ENCODE measurements at regions not wholly inside any gene's neighbourhood (a gene's known extent, or its start where the extent isn't known, plus 50 kb on each side); places are given as distances from the start of the nearest gene placed in this dataset.
A peak's percentile ranks its signal among the peaks of the same experiment; 100 is the strongest.
"Not testable (repeated sequence)": the region's sequence is repeated elsewhere in the genome, so short reads cannot be mapped to it uniquely, and the experiment has no call there.

DNA sequence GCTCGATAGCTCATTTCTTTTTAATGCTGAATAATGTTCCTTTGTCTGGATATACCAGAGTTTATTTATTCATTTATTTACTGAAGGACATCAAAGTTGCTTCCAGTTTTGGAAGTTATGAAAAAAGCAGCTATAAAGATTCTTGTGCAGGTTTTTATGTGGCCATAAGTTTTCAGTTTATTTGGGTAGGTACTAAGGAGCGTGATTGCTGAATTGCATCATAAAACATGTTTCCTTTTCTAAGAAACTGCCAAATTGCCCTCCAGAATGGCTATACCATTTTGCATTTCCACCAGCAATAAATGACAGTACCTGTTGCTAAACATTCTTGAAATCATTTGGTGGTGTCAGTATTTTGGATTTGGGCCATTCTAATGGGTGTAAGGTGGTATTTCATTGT is 1067.7 kb upstream of the SPRY2 start:
- DNase-seq = no peak

DNA sequence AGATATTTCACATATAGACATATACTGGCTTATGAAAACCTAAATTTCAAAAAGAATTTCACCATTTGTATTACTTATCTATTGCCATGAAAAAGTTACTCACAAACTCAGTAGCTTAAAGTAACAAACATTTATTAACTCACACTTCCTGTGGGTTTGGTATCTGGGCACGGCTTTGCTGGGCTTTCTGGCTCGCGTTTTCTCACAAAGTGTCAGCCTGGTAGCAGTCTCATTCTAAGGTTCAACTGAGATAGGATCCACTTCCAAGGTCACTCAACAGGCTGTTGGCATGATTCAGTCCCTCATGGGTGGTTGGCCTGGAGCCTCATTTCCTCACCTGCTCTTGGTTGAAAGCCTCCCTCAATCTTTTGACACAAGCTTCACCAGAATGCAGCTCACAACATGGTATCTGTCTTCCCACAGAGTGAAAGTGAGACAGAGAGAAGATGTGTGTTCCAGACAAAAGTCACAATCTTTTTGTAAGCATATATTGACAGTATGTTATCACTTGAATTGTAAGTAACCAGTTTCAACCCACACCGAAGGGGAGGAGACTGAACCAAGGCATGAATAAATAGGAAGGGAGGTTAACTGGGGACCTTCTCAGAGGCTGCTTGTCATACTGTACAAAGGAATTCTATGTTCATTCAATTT is 1065.8 kb upstream of the SPRY2 start:
- no peak for DNase-seq

DNA sequence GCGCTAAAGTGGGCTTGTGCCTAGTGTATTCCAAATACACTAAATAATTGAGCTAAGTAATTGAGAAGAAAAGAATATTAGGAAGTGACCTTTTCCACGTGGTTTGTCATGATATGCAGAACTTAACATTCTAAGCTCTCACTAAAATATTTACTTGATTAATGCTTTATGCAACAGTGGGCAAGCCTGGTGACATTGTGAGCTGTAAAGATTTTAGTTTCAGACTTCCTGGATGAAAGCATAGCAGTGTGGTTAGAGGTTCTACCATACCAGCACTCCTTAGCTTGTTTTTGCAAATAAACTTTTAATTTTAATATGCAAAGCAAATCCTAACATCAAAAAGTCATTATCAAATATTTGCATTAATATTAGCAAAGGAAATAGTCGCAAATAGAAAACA is 1065.1 kb upstream of the SPRY2 start:
- no peak for DNase-seq

DNA sequence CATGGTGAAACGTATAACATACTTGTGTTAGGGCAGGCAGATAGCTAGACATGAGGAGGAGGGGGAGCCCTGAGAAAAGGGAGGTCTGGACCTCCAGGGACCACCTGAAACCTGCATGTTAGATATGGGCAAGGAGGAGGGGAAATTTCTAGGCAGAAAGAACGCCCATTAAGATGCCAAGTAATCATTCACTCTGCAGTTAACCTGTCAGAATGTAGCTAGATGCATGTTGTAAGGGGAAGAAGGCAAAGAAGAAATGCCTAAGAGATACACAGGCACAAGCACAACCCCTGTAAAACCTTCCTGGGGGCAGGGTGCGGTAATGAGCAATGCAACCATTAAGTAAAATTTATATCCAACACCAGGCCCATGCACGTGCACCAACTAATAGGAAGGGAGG is 1055.3 kb upstream of the SPRY2 start:
- DNase-seq = no peak

DNA sequence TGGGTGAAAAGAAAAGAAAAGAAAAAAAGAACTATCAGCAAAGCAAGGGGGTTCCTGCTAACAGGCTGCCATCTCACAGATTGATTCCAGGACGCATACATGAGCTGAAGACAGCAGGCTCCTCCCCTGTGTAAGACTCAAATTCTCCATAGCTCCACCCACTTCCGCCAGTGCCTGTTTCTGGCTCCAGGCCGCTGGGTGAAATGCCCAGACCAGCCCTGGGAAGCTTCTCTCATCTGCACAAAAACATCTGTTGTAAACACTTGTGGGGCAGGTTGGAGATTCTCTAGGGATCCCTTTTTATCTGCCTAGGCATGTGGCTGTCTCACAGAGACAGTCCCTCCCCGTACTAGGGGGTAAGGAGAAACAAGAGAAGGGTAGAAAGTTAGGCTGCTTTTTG is 1054.4 kb upstream of the SPRY2 start:
- DNase-seq = no peak

DNA sequence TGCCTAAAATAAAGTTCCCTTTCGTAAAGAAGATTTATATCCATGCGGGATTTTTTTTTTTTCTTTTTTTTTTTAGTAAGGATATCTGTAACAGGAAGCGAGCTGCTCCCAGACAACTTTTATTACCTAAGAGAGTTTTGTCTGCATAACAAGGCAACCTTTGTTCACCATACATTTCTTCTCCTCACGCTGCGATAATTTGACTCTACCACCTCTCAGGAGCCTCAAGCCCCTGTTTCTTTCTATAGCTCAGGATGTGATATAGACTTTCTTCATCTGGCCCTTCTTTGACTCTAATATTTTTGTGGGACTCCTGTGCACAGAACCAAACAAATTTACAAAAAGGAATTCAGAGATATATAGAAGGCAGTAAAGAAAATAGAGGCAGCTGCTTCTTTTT is 1053.7 kb upstream of the SPRY2 start:
- DNase-seq = no peak

DNA sequence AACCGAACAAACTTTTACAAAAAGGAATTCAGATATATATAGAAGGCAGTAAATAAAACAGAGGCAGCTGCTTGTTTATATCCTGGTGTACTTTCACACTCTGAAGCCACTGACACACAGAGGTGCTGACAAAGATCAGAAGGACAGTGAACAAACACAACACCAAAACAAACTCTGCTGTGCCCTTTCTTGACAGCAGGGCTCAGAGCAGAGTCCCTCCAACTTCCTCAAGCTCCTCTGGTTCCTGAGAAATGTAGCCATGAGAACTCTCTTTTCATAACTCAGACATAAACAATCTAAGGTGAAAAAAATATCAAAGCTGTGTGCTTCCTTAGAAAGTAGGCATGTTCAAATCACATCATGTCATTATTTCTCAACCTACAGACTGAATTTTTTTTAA is 1052.8 kb upstream of the SPRY2 start:
- no peak for DNase-seq

DNA sequence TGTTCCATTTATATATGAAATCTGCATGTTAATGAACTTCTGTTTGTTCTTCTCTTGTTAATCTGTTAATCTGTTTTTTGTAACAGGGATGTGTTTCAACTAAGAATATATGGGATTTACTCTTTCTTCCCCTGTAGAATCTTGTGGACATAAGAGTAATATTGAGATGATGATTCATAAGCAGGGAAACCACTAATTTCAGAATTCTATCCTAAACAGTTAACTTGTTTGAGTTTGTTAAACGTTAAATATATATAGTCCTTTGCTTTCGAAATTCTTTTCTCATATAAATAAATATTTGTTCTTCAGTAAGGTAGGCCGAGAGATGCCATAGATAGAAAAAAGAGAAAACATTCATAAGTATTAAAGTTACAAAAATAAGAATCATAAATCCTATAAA is 1052.2 kb upstream of the SPRY2 start:
- DNase-seq = no peak

DNA sequence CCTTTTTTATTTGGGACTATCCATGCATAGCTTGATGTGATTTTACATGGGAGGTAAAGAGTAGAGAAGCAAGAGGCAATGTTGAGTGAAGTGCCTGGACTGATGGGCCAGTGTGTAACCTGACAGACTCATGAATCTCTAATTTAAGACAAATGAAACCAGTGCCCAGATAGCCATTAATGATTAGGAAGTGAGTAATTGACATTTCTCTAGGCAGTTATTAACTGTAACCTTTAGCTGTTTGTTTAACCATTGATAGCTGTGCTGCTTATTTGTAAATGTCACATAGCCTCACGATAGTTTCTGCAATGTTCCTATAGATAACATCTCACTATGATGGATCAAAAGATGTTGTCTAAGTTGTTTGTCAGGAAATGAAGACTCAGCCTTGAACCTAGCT is 1047.5 kb upstream of the SPRY2 start:
- DNase-seq = no peak

DNA sequence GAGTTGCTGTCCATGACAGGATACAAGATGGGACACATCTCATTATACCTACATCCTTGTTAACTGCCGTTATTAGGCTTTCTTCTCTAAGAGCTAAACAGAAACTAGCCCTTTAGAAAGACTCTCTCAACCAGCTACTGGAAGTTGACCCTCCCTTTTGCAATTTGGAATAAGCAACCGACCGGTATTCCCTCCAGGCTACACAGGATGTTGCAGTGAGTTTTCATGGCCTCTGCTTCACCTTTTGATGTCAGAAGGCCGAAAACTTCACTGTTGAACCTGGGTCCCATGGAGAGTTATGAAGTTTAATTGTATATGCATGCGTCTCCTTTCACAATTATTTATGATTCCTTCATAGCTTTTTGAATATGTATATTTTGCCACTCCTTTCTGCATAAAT is 1042.5 kb upstream of the SPRY2 start:
- no peak for DNase-seq

DNA sequence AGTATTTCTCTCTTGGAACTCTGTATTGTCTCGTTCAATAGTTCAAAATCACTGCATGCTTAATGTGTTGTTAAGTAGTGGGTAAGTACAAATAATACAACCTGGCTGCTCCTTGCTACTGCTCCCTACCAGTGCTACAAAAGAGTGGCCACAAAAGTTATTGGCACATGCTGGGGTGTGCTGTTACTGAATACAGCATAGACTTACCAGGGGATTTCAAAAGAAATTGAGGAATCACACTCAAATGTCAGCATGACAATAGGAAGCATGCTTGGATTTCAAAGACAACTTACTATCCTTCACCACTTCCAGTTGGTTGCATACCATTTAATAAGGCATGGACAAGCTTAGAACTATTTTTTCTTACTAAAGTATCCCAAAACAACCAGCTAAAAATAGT is 1041.3 kb upstream of the SPRY2 start:
- DNase-seq = no peak

DNA sequence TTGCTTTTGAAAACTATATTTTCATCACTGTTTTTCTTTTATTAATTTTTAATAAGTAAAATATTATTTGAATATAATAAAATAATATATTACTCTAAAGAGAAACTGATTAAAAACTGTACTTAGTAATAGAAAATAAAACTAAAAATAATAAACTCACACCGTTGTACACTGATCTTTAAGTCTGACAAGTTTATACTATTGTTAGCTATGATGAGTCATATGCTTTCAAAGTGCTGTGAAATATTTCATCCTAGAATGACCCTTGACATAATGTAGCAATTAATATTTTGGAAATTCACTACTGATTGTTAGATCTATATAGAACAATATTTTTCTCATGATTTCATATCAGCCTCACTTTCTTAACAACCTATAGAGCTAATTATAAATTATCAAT is 1040.6 kb upstream of the SPRY2 start:
- no peak for DNase-seq

DNA sequence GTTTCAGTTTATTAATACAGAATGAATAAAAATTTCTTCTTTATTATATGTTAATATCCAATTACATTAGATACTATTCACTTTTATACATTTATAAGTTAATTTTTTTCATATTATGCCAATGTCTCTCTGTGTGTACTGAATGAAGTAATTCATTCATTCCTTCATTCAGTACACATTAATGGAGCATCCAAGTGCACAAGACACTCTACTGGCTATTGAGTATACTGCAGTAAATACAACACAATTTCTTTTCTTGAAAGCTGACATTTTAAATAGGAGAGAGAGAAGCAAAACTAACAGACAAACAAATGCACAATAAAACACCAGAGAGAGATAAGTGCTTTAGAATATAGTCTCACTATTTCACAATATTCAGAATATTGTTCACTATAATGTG is 1038.3 kb upstream of the SPRY2 start:
- no peak for DNase-seq

DNA sequence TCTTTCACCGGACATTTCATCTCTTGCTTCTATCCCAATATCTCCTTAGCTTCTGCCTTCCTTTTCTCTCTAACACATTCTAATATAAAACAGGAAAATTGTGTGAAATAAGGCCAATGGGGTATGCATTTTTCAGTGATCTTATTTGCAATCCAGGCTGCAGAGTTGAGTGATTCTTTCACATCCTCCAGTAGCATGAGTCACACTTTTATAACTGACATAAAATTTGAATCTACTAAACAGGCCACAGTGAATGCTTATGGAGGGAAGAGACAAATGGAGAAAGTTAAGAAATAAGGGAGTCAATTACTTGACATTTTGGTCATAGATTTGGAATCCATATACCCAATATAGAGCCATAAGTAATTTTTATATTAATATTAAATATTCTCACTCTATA is 1037.0 kb upstream of the SPRY2 start:
- DNase-seq = no peak

DNA sequence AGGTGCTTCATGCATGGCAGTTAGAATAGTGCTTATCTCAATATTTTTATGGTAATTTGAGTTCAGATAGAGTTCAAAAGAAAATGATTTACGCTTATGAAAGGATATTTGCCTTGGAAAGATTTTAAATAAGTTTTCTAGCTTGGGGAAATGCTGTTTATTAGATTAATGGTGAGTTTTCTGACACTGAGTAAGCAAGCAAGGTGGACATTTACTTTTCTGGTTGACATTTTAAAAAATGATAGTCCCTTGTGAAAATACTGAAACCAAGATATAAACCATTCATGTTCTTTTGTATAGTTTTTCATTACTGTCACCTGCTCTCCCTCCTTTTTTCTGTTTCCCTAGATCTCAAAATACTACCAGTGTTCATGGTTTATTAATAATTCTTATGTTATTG is 1034.8 kb upstream of the SPRY2 start:
- no peak for DNase-seq

DNA sequence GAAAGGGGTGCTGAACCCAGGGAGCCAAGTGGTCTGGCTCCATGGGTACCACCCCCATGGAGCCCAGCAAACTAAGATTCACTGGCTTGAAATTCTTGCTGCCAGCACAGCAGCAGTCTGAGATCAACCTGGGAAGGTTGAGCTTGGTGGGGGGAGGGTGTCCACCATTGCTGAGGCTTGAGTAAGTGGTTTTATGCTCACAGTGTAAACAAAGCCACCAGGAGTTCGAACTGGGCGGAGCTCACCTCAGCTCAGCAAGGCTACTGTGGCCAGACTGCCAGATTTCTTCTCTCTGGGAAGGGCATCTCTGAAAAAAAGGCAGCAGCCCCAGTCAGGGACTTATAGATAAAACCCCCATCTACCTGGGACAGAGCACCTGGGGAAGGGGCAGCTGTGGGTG is 1021.8 kb upstream of the SPRY2 start:
- DNase-seq = not testable (repeated sequence)

DNA sequence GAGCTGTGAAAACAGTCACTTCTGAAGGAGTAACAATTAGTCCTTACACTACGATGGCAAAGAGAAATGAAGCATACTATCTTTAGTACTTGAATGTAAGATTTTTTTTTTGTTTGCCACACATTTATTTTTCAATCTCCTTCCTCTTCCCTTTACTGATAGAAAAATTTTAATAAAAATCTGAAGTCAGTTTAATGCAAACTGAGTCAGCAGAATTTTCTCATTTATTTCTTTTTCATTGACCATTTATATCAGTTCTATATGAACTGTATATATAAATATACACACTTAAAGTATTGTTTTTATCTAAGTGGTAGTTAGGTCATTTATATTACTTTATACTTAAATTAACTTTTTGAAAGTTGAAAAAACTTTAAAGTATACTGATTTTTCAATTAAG is 1009.1 kb upstream of the SPRY2 start:
- DNase-seq = no peak

DNA sequence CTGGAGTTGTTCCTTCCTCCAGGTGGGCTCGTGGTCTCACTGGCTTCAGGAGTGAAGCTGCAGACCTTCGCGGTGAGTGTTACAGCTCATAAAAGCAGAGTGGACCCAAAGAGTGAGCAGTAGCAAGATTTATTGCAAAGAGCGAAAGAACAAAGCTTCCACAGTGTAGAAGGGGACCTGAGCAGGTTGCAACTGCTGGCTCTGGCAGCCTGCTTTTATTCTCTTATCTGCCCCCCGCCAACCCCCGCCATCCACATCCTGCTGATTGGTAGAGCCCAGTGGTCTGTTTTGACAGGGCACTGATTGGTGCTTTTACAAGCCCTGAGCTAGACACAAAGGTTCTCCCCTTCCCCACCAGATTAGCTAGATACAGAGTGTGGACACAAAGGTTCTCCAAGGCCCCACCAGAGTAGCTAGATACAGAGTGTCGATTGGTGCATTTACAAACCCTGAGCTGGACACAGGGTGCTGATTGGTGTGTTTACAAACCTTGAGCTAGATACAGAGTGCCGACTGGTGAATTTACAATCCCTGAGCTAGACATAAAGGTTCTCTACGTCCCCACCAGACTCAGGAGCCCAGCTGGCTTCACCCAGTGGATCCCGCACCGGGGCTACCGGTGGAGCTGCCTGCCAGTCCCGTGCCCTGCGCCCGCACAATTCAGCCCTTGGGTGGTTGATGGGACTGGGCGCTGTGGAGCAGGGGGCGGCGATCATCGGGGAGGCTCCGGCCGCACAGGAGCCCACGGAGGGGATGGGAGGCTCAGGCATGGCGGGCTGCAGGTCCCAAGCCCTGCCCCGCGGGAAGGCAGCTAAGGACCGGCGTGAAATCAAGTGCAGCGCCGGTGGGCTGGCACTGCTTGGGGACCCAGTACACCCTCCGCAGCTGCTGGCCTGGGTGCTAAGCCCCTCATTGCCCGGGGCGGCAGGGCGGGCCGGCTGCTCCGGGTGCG is 999.5 kb upstream of the SPRY2 start:
- not testable (repeated sequence) for DNase-seq

DNA sequence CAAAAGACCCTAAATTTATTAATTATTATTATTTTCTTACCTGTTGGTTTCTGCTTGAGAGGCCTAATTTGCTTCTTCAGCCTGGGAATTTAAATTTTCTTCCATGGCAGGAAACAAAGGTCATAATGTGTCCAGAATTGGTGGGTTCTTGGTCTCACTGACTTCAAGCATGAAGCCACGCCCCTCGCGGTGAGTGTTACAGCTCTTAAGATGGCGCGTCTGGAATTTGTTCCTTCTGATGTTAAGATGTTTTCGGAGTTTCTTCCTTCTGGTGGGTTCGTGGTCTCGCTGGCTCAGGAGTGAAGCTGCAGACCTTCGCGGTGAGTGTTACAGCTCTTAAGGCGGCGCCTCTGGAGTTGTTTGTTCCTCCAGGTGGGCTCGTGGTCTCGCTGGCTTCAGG is 998.7 kb upstream of the SPRY2 start:
- not testable (repeated sequence) for DNase-seq

DNA sequence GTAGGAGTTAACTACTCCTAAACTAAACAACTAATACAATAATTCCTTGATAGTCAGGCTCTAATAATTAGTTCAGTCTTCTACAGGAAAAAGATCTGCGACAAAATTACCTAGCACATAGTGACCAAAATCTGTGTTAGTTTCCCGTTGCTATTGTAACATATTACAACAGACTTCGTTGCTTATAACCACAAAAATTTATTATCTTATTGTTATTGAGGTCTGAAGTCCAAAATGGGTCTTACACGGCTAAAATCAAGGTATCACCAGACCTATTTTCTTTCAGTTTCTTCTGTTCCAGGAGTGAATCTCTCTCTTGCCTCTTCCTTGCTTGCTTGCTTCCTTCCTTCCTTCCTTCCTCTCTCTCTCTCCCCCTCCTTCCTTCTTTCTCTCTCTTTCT is 993.6 kb upstream of the SPRY2 start:
- DNase-seq = no peak

DNA sequence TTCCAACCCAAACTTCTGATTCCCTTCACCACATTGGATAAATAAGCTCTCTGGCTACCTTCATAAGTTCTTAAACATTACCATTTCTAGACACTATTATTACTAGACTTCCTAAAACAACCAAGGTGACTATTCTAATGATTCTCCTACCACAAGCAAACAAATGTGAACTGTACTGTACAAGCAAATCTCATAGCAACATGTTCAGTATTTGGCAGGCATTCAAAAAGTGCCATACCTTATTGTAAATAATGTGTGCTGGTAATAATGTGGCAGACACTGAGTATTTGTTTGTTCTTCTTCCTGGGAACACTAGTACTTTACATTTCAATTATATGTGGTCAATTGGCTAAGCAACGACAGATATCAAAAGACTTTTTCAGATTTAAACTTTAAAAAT is 986.0 kb upstream of the SPRY2 start:
- DNase-seq = peak; percentile 51

DNA sequence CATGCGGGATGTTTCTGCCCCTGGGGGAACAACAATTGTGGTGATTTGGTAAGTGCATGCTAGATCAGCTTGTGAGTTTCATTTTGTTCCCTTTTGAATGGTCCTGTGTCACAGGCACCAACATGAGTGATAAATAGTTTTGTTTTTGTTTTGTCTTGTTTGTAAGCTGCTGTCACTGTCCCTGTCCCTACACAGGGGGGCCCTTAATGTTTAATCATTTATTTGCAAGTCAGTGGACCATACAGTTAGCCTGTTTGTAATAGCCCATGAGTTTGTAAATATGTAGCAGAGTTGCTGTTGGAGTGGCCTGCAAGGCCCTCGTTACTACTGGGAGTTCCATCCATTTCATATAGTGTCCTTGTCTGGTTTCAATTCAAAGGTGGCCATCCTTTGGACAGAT is 979.6 kb upstream of the SPRY2 start:
- no peak for DNase-seq

DNA sequence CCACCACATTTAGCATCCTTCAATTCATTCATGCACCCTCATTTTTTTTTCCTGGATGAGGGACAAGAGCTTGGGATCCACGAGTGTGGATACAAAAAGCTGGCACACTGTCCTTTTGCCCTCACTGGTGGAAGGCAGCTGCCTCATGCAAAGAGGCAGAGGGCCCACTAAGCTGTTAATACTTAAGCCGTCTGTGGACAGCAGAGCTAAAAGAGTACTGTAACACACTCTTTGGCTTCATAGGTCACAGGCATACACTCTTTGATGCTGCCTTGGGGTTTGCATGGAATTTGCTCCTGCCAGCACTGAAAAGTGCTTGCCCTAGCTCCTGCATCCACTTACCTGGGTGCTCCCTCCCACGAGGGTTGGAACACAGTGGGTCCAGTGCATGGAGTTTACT is 978.4 kb upstream of the SPRY2 start:
- no peak for DNase-seq

DNA sequence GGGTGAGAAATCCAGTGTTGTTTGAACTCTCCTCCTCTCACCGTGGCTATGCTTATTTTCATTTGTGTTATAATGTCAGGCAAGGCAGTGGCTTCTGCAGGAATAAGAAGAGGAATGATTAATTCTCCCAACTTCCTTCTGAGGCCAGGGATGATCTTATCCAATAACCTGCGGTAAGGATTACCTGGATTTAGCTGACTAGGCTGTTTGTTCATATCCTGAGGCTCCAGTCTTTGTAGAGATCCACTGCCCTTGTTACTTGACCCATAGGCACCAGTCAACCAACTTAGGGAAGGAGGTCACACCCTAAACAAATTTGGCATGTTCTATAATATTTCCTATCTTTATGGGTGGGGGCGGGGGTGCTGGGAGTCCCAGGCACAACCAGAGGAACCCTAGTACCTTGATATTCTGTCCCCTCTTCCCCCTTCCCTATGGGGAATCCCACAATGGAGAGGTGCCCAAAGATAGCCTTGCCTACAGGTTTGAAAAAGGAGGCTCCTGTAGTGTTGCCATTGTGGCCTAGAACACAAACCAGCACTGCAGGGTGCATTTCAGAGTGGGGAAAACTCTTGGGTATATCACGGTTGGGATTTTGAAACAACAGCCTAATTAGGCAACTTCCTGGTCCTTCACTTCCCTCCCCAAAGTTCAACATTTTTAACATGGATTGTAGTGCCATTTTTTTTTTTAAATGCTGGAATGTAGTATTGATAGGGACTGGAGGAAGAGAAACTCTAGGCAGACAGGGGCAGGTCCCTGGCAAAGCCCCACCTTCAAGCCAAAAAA is 977.5 kb upstream of the SPRY2 start:
- DNase-seq = no peak
